ENCODE measurements at regions not wholly inside any gene's neighbourhood (a gene's known extent, or its start where the extent isn't known, plus 50 kb on each side); places are given as distances from the start of the nearest gene placed in this dataset.
"Not testable (repeated sequence)": the region's sequence is repeated elsewhere in the genome, so short reads cannot be mapped to it uniquely, and the experiment has no call there.

DNA sequence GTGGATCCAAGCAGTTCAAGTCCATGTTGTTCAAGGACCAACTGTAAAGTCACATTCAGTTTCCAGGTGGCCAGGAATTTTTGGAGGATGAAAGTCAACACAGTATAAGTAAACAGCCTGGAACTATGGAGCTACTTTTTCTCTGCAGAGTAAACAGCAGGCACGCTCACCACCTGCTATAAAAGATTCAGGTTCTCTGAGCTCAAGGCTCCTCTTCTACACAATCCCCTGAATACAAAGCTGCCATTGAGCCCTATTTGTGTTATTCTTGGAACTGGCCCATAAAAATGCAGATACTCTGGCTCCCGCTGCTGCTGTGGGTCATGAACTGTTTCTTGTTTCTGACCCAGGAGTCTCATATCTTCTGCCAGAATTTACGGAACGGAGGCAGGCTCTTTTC, 56.9 kb upstream of the PRR5 start:
- TF ChIP-seq ZFX (IDR thresholded peaks at IDR 0.05): no peak
- TF ChIP-seq, protein P1, sequence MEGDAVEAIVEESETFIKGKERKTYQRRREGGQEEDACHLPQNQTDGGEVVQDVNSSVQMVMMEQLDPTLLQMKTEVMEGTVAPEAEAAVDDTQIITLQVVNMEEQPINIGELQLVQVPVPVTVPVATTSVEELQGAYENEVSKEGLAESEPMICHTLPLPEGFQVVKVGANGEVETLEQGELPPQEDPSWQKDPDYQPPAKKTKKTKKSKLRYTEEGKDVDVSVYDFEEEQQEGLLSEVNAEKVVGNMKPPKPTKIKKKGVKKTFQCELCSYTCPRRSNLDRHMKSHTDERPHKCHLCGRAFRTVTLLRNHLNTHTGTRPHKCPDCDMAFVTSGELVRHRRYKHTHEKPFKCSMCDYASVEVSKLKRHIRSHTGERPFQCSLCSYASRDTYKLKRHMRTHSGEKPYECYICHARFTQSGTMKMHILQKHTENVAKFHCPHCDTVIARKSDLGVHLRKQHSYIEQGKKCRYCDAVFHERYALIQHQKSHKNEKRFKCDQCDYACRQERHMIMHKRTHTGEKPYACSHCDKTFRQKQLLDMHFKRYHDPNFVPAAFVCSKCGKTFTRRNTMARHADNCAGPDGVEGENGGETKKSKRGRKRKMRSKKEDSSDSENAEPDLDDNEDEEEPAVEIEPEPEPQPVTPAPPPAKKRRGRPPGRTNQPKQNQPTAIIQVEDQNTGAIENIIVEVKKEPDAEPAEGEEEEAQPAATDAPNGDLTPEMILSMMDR (conservative IDR thresholded peaks at IDR 0.05): no peak
- peak overlapping the region; percentile 87 for H3K27ac ChIP-seq

DNA sequence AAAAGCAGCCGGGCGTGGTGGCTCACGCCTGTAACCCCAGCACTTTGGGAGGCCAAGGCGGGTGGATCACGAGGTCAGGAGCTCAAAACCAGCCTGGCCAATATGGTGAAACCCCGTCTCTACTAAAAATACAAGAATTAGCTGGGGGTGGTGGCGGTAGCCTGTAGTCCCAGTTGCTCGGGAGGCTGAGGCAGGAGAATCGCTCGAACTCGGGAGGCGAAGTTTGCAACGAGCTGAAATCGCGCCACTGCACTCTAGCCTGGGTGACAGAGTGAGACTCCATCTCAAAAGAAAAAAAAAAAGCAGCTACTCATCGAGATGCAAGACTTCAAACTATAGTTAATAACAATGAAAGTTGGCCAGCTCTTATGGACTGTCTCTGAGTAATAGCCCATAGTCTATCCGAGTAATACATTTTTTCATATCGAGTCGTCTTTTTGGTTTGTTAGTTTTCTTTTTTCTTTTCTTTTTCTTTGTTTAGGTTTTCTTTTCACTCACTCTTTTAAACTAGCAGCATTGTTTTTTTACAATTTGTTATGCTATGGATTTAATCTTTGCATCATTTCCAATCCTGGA, 58.4 kb upstream of the PRR5 start:
- H3K27ac ChIP-seq: not testable (repeated sequence)

GRCh38 chr22:44642096-44642644, 59.8 kb upstream of the PRR5 start:
- H3K27ac ChIP-seq: no peak overlapping the region
- no peak for TF ChIP-seq ZFX (IDR thresholded peaks at IDR 0.05)

DNA sequence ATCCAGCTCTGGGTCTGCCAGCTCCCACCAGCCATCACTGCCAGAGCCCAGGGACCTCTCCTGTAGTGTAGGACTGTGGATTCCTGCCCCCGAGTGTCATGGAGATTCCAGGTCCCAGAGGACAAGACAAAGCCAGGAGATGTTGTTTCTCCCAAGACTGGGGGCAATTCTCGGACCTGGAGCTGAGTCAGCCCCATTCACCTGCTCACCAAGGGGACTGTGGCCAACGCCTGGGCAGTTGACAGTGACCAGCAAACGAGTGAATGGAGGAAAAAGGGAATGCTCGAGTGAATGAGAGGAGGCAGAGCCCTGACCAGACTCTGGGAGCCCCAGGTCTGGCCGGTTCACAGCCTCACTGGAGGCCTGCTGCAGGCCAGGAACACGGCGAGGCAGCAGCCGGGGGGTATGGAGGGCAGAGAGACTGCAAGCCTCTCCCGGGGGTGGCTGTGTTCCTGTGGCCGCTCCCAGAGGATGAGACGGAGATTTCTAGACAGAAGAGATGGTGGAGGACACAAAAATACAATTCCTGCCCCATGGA, 61.3 kb upstream of the PRR5 start:
- no peak overlapping the region for H3K27ac ChIP-seq
- TF ChIP-seq, protein P1 (conservative IDR thresholded peaks at IDR 0.05): no peak
- no peak for TF ChIP-seq ZFX (IDR thresholded peaks at IDR 0.05)

- H3K27ac ChIP-seq: peak overlapping the region; percentile 42
- TF ChIP-seq ZFX (IDR thresholded peaks at IDR 0.05): no peak
- TF ChIP-seq, protein P1 (conservative IDR thresholded peaks at IDR 0.05): no peak
Observed at GRCh38 chr22:44639891-44640617, 62.0 kb upstream of the PRR5 start.

GRCh38 chr22:44638971-44639760, 62.8 kb upstream of the PRR5 start:
- H3K27ac ChIP-seq: peak overlapping the region; percentile 42
- TF ChIP-seq, protein P1 (conservative IDR thresholded peaks at IDR 0.05): no peak
- TF ChIP-seq ZFX (IDR thresholded peaks at IDR 0.05): no peak

- H3K27ac ChIP-seq: not testable (repeated sequence)
Observed at GRCh38 chr22:44636502-44637206, 65.3 kb upstream of the PRR5 start.

DNA sequence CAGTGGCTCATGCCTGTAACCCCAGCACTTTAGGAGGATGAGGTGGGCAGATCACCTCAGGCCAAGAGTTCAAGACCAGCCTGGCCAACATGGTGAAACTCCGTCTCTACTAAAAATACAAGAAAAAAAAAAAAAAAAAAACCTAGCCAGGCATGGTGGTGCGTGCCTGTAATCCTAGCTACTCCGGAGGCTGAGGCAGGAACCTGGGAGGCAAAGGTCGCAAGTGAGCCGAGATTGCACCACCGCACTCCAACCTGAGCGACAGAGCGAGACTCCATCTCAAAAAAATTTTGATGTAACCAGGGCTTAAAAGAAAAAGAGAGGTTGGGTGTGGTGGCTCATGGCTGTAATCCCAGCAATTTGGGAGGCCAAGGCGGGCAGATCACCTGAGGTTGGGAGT, 66.4 kb upstream of the PRR5 start:
- not testable (repeated sequence) for H3K27ac ChIP-seq
